RWPE2 (cell line): ENCODE measurements at regions not wholly inside any gene's neighbourhood (a gene's known extent, or its start where the extent isn't known, plus 50 kb on each side); places are given as distances from the start of the nearest gene placed in this dataset.

Source experiments
- ATAC-seq: fragments of 200-7000 bp; cut with Tn5 transposase; 3 replicates; pipeline ENCODE4 v1.9.1; 2021; ENCODE audit warnings: low read depth
- DNase-seq: peaks from one replicate; pipeline ENCODE4 v3.0.0-alpha.2; 2020; ENCODE audit warnings: low spot score
- H3K27ac ChIP-seq: fragments of 450-650 bp; 2 replicates; pipeline ENCODE4 v1.5.1; 2017; ENCODE audit warnings: mild to moderate bottlenecking; ENCODE audit not compliant: poor library complexity, severe bottlenecking
- H3K27me3 ChIP-seq: fragments of 250-450 bp; sonication (Bioruptor Pico); 2 replicates; pipeline ENCODE4 v1.5.1; 2021; ENCODE audit warnings: mild to moderate bottlenecking, moderate library complexity; ENCODE audit not compliant: insufficient read depth, poor library complexity, severe bottlenecking
- H3K36me3 ChIP-seq: fragments of 250-450 bp; sonication (Bioruptor Pico); 2 replicates; pipeline ENCODE4 v1.5.1; 2020; ENCODE audit warnings: low read depth, mild to moderate bottlenecking, moderate library complexity
- H3K4me1 ChIP-seq: fragments of 250-450 bp; sonication (Bioruptor Pico); 2 replicates; pipeline ENCODE4 v1.5.1; 2021; ENCODE audit warnings: mild to moderate bottlenecking, moderate library complexity; ENCODE audit not compliant: insufficient read depth, poor library complexity, severe bottlenecking
- H3K4me3 ChIP-seq: fragments of 250-450 bp; sonication (Bioruptor Pico); 2 replicates; pipeline ENCODE4 v1.5.1; 2021; ENCODE audit warnings: mild to moderate bottlenecking, moderate library complexity; ENCODE audit not compliant: severe bottlenecking
- H3K9me3 ChIP-seq: fragments of 250-450 bp; sonication (Bioruptor Pico); 2 replicates; pipeline ENCODE4 v1.5.1; 2021; ENCODE audit warnings: mild to moderate bottlenecking, moderate library complexity; ENCODE audit not compliant: severe bottlenecking
- CTCF ChIP-seq: fragments of 450-650 bp; IDR thresholded peaks from one replicate; pipeline ENCODE4 v1.5.1; 2017; ENCODE audit warnings: mild to moderate bottlenecking, moderate library complexity; ENCODE audit not compliant: poor library complexity, severe bottlenecking

- Histone ChIP-seq H3K4me1 (peaks cover 10% of the 10 kb centered on the region), H3K36me3 (no peaks in the 10 kb centered on the region), H3K4me3 (no peak overlapping the region), H3K27ac (peak overlapping the region; percentile 20), H3K27me3 (no peaks in the 10 kb centered on the region), H3K9me3 (no peaks in the 10 kb centered on the region)
- ATAC-seq = no peak
- no peak for DNase-seq
- no peak for TF ChIP-seq CTCF
Measured at GRCh38 chr2:150609831-150610582, 122.5 kb upstream of the RND3 start.

GRCh38 chr2:150608341-150608740, 120.9 kb upstream of the RND3 start:
- no peak overlapping the region for H3K4me3 ChIP-seq
- peaks cover 10% of the 10 kb centered on the region for H3K4me1 ChIP-seq
- no peaks in the 10 kb centered on the region for H3K9me3 ChIP-seq
- H3K27ac ChIP-seq = no peak overlapping the region
- ATAC-seq (peak; percentile 30; the same call in 2 of the 3 replicates), DNase-seq (no peak)
- no peaks in the 10 kb centered on the region for H3K36me3 ChIP-seq
- TF ChIP-seq CTCF = no peak
- H3K27me3 ChIP-seq = no peaks in the 10 kb centered on the region

- no peak for DNase-seq
- H3K9me3 ChIP-seq = no peaks in the 10 kb centered on the region
Measured at GRCh38 chr2:150607390-150607811, 119.9 kb upstream of the RND3 start.

GRCh38 chr2:150606380-150607060, 119.1 kb upstream of the RND3 start:
- no peaks in the 10 kb centered on the region for H3K27me3 ChIP-seq
- no peak overlapping the region for H3K4me3 ChIP-seq
- no peak overlapping the region for H3K27ac ChIP-seq
- H3K36me3 ChIP-seq = peaks cover 3% of the 10 kb centered on the region; the same call in 1 of the 2 replicates
- DNase-seq (no peak), ATAC-seq (no peak)
- H3K4me1 ChIP-seq = peaks cover 17% of the 10 kb centered on the region
- H3K9me3 ChIP-seq = no peaks in the 10 kb centered on the region
- TF ChIP-seq CTCF = no peak

More at GRCh38 chr2:150607390-150607811, 119.9 kb upstream of the RND3 start:
- TF ChIP-seq CTCF = no peak
- H3K4me3 ChIP-seq = no peak overlapping the region
- H3K27me3 ChIP-seq = no peaks in the 10 kb centered on the region
- peaks cover 3% of the 10 kb centered on the region; the same call in 1 of the 2 replicates for H3K36me3 ChIP-seq
- no peak for ATAC-seq
- H3K27ac ChIP-seq = no peak overlapping the region
- peaks cover 10% of the 10 kb centered on the region for H3K4me1 ChIP-seq
